Lung (tissue), 11 donors: ENCODE measurements at regions not wholly inside any gene's neighbourhood (a gene's known extent, or its start where the extent isn't known, plus 50 kb on each side); places are given as distances from the start of the nearest gene placed in this dataset.

Experiments used
- ATAC-seq: fragments of 200-7000 bp; cut with Tn5 transposase; one replicate; pipeline ENCODE4 v1.9.1; 2020; ENCODE audit warnings: moderate number of reproducible peaks; ENCODE audit not compliant: insufficient read depth, low FRiP score
- DNase-seq, 3 donors: peaks; one replicate each; pipeline ENCODE4 v3.0.0-alpha.2; 2013 to 2017
- H3K27ac ChIP-seq, 2 donors: one replicate each; pipeline ENCODE4 v1.5.1; 2013; ENCODE audit warnings: mild to moderate bottlenecking in 2 of 2, moderate library complexity in 2 of 2, control low read depth in 1 of 2, inconsistent platforms in 1 of 2, low read depth in 1 of 2, low read length in 1 of 2
- H3K27me3 ChIP-seq, 3 donors: one replicate each; pipeline ENCODE4 v1.5.1; 2013; ENCODE audit warnings: low read length in 2 of 3; ENCODE audit not compliant: control insufficient read depth in 3 of 3, insufficient read depth in 3 of 3
- H3K36me3 ChIP-seq, 4 donors: one replicate each; pipeline ENCODE4 v1.5.1; 2013; ENCODE audit warnings: low read length in 4 of 4, mild to moderate bottlenecking in 1 of 4, moderate library complexity in 1 of 4; ENCODE audit not compliant: control insufficient read depth in 4 of 4, insufficient read depth in 4 of 4
- H3K4me1 ChIP-seq, 5 donors: one replicate each; pipeline ENCODE4 v1.5.1; 2013; ENCODE audit warnings: low read length in 5 of 5, mild to moderate bottlenecking in 2 of 5, moderate library complexity in 1 of 5; ENCODE audit not compliant: control insufficient read depth in 5 of 5, insufficient read depth in 5 of 5
- H3K4me3 ChIP-seq: one replicate; pipeline ENCODE4 v1.5.1; 2013; ENCODE audit warnings: mild to moderate bottlenecking, control low read depth, moderate library complexity
- H3K9ac ChIP-seq, 2 donors: one replicate each; pipeline ENCODE4 v1.5.1; 2013; ENCODE audit warnings: low read length in 2 of 2, control low read depth in 1 of 2; ENCODE audit not compliant: insufficient read depth in 1 of 2
- H3K9me3 ChIP-seq, 4 donors: one replicate each; pipeline ENCODE4 v1.5.1; 2013; ENCODE audit warnings: low read length in 3 of 4, mild to moderate bottlenecking in 1 of 4, moderate library complexity in 1 of 4; ENCODE audit not compliant: control insufficient read depth in 4 of 4, insufficient read depth in 3 of 4
- WGBS, 2 donors: extraction: QIAGEN DNeasy Blood & Tissue Kit; methylation state at CpG; one replicate each; pipeline ENCODE4 v1.1.7; 2013; 5-methylcytosine and 5-hydroxymethylcytosine counted together
- TF ChIP-seq, protein P1 (sequence below): IDR thresholded peaks from 2 replicates; pipeline ENCODE4 v1.5.1; 2012; ENCODE audit warnings: mild to moderate bottlenecking; ENCODE audit errors: control extremely low read depth, extremely low read depth
- donor health status: control.
- donor health status: control.
- donor health status: Bipolar disorder and iron deficiency.
- donor health status: healthy.
- donor health status: DM: yes; HTN: yes; CAD: no.

DNA sequence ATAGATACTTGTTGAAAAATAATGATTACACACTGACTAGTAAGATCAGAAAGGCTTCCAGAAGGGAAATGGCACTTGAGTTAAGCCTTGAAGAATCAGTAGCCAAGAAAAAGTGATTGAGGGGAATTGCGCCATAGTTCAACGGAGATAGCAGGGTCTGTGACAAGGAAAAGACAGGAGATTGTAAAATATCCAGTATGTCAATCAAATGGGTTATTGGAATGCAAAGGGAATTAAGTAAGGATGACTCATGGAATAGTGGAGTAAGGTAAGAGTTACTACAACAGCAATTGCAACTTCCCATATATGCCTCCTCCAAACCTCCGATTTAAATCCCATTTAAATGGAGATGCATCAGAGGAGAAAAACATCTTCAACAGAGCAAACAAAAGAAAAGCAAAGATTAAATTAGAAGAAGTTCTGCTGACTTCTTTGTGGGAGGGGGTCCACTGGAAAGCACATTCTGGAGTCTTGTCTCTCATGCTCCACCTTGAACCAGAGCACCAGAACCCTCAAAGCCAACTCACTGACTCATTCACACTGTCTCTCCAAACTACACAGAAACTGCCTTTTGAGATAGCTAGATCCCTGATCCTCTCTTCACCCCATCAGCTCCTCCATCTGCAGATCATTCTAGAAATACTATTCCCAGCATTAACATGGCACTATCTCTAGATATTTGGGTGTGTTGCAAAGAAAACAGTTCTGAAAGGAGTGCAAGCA, 138.2 kb downstream of the NUAK1 start:
- no peak for ATAC-seq
- H3K36me3 ChIP-seq, result no peaks in the 10 kb centered on the region
- H3K27ac ChIP-seq, result no peak overlapping the region
- TF ChIP-seq, protein P1, sequence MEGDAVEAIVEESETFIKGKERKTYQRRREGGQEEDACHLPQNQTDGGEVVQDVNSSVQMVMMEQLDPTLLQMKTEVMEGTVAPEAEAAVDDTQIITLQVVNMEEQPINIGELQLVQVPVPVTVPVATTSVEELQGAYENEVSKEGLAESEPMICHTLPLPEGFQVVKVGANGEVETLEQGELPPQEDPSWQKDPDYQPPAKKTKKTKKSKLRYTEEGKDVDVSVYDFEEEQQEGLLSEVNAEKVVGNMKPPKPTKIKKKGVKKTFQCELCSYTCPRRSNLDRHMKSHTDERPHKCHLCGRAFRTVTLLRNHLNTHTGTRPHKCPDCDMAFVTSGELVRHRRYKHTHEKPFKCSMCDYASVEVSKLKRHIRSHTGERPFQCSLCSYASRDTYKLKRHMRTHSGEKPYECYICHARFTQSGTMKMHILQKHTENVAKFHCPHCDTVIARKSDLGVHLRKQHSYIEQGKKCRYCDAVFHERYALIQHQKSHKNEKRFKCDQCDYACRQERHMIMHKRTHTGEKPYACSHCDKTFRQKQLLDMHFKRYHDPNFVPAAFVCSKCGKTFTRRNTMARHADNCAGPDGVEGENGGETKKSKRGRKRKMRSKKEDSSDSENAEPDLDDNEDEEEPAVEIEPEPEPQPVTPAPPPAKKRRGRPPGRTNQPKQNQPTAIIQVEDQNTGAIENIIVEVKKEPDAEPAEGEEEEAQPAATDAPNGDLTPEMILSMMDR, result no peak
- 80 to 83% methylated on average over 3 of the region's 3 CpGs for WGBS, 2 donors
- no peaks in the 10 kb centered on the region for H3K4me1 ChIP-seq
- H3K4me3 ChIP-seq, result no peak overlapping the region
- no peak overlapping the region for H3K9ac ChIP-seq
- no peaks in the 10 kb centered on the region for H3K27me3 ChIP-seq
- H3K9me3 ChIP-seq, result no peaks in the 10 kb centered on the region
- no peak for DNase-seq

DNA sequence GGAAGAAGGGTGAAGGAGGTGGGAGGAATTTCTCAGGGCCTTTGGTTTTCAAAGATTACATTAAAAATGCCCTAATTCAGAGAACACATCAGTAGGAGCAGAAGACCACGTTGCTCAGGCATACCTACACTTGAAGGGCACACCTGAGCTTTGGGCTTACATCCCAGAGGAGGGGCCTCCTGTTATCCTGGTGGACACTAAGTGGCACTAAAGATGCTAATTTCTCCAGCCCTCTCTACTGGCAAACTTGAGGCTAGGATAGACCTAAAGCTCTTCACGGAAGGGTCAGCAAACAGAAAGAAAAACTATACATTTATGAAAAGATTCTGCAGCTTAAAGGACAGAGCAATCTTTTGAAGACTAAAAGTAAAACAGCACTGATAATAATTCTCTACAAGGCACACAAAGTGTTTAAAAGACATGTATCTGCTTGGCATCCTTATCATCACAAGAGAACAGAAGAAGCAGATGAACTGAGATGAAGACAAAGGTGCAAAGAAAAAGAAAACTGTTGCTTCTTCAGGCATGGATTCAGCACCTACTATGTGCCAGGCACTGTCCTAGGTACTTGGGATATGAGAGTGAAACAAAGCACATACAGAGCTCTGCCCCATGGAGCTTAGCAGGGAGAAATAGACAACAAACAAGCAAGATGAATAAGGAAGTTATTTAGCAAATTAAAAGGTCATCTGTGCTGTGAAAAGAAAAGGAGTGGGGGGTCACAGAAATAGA, 137.5 kb downstream of the NUAK1 start:
- Histone ChIP-seq H3K4me3 (no peak overlapping the region), H3K27ac (no peak overlapping the region), H3K9ac (no peak overlapping the region), H3K9me3 (no peaks in the 10 kb centered on the region), H3K27me3 (no peaks in the 10 kb centered on the region), H3K4me1 (no peaks in the 10 kb centered on the region), H3K36me3 (no peaks in the 10 kb centered on the region)
- ATAC-seq (no peak), DNase-seq (no peak)
- 73% methylated on average over 2 of the region's 2 CpGs for WGBS, 2 donors
- TF ChIP-seq, protein P1, result no peak

DNA sequence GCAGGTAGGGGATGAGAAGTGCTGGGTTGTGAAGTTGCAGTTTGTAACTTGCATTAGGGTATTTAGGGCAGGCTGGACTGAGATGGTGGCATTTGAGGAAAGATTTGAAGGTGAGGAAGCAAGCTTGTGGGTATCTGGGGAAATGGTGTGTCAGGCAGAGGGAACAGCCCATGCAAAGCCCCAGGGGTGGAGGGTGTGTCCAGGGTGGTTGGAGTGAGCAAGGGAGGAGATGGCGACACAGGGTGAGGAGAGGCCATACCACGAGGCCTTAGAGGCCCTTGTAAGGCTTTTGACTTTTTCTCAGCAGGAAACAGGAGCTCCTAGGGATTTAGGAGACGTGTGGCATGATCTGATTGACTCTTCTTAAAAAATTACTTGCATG, 136.9 kb downstream of the NUAK1 start:
- H3K9me3 ChIP-seq, result no peaks in the 10 kb centered on the region
- H3K4me3 ChIP-seq, result no peak overlapping the region
- DNase-seq (no peak), ATAC-seq (no peak)
- TF ChIP-seq, protein P1, result no peak
- WGBS, 2 donors, result 81 to 87% methylated on average over 3 of the region's 3 CpGs
- no peak overlapping the region for H3K27ac ChIP-seq
- no peaks in the 10 kb centered on the region for H3K27me3 ChIP-seq
- H3K4me1 ChIP-seq, result no peaks in the 10 kb centered on the region
- no peak overlapping the region for H3K9ac ChIP-seq
- no peaks in the 10 kb centered on the region for H3K36me3 ChIP-seq
